ENCODE measurements at regions not wholly inside any gene's neighbourhood (a gene's known extent, or its start where the extent isn't known, plus 50 kb on each side); places are given as distances from the start of the nearest gene placed in this dataset.

DNA sequence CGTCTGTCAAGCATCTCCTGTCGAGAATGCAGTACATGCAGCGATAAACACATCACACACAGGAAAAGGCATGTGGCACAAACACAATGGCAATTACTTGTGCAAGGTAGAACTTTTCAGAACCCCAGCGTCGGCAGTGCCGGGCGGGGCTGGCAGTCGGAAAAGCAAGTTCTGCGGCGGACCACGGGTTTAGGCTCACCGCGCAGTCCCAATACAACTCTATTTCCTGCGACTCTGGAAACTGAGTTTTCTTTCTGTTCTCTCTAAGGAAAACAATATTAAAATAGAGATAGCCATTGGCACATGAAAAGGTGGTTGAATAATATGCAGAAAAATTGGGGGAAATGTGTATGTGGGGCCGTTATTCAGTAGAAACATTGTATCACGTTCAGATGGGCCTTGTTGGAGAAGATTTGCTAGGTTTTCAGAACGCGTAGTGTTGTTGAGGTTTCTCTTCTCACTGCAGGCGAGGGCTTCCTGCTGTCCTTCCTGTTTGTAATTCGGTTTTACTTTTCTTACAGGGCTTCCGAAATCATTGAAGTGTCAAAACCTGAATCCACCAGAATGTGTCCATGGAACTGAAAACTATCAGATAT lies 369.5 kb downstream of the THBS2 start:
- POLR2A ChIA-PET = no interaction called here
- CTCF ChIA-PET = no interaction called here
- no peak for DNase-seq (ENCODE audit: extremely low spot score)
- TF ChIP-seq, protein P1, sequence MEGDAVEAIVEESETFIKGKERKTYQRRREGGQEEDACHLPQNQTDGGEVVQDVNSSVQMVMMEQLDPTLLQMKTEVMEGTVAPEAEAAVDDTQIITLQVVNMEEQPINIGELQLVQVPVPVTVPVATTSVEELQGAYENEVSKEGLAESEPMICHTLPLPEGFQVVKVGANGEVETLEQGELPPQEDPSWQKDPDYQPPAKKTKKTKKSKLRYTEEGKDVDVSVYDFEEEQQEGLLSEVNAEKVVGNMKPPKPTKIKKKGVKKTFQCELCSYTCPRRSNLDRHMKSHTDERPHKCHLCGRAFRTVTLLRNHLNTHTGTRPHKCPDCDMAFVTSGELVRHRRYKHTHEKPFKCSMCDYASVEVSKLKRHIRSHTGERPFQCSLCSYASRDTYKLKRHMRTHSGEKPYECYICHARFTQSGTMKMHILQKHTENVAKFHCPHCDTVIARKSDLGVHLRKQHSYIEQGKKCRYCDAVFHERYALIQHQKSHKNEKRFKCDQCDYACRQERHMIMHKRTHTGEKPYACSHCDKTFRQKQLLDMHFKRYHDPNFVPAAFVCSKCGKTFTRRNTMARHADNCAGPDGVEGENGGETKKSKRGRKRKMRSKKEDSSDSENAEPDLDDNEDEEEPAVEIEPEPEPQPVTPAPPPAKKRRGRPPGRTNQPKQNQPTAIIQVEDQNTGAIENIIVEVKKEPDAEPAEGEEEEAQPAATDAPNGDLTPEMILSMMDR (IDR thresholded peaks at IDR 0.05; ENCODE audit: control extremely low read depth, extremely low read depth, low read depth, missing control alignments) = no peak

DNA sequence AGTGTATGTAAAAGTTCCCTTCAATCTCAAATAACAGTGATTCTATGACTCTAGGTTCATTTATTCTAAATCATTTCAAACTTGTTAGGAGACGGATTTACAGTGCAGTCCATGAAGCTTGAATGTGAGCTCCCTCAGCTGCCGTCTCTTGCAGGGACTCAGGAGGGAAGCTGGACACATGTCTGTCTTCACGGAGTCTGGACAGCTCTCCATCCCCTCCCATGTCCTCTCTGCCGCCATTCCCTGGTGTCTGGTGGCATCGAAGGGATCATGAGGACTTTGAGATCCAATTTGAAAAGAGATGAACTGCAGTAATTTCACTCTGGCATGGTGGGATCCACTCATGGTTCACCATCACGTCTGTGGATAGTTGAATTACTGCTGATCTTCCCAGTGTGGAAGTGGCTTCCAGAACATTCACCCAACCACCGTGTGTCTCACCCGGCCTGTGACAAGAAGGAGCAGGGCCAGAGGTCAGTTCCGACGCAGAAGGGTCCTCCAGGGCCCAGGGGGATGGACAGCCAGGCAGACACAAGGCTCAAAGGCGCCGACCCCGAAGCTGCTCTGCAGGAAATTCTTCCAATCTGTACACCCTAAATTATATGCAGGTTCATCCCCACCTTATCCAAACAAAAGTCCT lies 370.1 kb downstream of the THBS2 start:
- ChIA-PET POLR2A (no interaction called here), CTCF (no interaction called here)
- no peak for DNase-seq (ENCODE audit: extremely low spot score)
- TF ChIP-seq, protein P1 (IDR thresholded peaks at IDR 0.05; ENCODE audit: control extremely low read depth, extremely low read depth, low read depth, missing control alignments) = no peak

DNA sequence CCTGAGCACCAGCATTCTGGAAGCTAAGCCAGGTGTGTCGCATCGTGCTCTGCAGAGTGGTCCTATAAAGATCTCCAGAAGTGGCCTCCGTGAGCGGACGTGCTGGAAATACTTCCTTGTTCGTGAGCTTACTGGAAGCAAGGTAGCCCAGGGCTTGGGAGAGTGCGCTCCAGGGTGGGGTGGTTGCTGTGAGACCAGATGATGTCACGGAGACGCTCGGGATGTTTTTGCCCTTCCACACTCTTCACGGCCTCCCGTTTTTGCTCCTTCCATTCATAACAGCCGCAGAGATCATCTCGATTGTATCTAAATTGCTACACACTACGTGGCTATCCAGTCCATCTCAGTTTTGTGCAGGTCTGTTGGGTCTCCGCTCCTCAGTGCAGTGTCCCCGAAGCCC lies 373.4 kb downstream of the THBS2 start:
- POLR2A ChIA-PET = no interaction called here
- TF ChIP-seq, protein P1 (IDR thresholded peaks at IDR 0.05; ENCODE audit: control extremely low read depth, extremely low read depth, low read depth, missing control alignments) = no peak
- CTCF ChIA-PET = interaction anchor here (0.8 to 3.7 kb wide), 3 partner anchors 13 to 910 kb away, joined by 3 to 19 read pairs (median 3); no protein-coding TSS in a partner anchor
- DNase-seq (ENCODE audit: extremely low spot score) = no peak

GRCh38 chr6:168877821-168878282 lies 375.8 kb downstream of the THBS2 start:
- no peak for DNase-seq (ENCODE audit: extremely low spot score)
- TF ChIP-seq, protein P1 (IDR thresholded peaks at IDR 0.05; ENCODE audit: control extremely low read depth, extremely low read depth, low read depth, missing control alignments) = no peak
- ChIA-PET CTCF (interaction anchor here (1.2 kb wide), 1 partner anchor 11 kb away, joined by 3 read pairs; no protein-coding TSS in a partner anchor), POLR2A (no interaction called here)

- TF ChIP-seq, protein P1 (IDR thresholded peaks at IDR 0.05; ENCODE audit: control extremely low read depth, extremely low read depth, low read depth, missing control alignments) = no peak
- DNase-seq (ENCODE audit: extremely low spot score) = no peak
- ChIA-PET CTCF (no interaction called here), POLR2A (no interaction called here)
These were observed 376.7 kb downstream of the THBS2 start for GRCh38 chr6:168876956-168877355.

- TF ChIP-seq, protein P1 (IDR thresholded peaks at IDR 0.05; ENCODE audit: control extremely low read depth, extremely low read depth, low read depth, missing control alignments) = no peak
- CTCF ChIA-PET = no interaction called here
- POLR2A ChIA-PET = no interaction called here
- no peak for DNase-seq (ENCODE audit: extremely low spot score)
These were observed 377.7 kb downstream of the THBS2 start for GRCh38 chr6:168875811-168876576.

All from GM10248 (cell line).